ENCODE measurements at regions not wholly inside any gene's neighbourhood (a gene's known extent, or its start where the extent isn't known, plus 50 kb on each side); places are given as distances from the start of the nearest gene placed in this dataset.
"Not testable (repeated sequence)": the region's sequence is repeated elsewhere in the genome, so short reads cannot be mapped to it uniquely, and the experiment has no call there.

DNA sequence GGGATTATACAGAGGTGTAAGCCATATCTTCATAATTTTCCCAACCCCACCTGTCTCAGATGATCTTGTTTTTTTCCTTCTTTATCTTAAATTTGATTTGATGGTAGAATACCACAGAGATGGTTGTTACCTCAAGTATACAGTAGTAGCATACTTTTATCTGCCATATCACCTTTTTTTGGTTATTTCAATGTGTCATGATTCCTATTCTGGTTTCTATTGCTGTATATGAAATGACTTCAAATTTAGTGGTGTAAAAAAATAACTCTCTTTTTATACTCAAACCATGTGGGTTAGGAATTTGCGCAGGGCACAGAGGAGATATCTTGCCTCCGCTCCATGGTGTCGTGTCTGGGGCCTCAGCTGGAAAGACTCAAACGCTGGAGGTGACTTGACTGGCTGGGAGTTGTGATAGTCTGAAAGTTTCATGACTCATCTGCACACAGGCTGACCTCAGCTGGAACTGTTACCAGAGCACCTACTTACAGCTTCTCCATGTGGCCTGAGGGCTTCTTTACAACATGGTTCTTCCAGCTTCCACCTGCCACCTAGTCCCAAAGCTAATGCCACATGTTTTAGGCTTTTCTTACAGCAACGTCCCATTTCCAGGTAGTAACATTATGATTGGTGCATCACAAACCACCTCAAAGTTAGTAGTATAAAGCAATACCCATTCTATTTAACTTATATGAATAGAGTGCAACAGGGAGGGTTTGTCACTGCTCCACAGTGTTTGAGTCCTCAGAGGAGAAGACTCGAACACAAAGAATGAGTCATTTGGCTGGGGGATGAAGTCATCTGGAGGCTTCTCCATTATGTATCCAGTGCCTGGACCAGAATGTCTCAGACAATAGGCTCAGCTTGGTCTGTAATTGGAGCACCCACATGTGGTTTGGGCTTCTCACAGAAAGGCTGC lies 82.3 kb upstream of the XPO1 start:
- no peak for DNase-seq

DNA sequence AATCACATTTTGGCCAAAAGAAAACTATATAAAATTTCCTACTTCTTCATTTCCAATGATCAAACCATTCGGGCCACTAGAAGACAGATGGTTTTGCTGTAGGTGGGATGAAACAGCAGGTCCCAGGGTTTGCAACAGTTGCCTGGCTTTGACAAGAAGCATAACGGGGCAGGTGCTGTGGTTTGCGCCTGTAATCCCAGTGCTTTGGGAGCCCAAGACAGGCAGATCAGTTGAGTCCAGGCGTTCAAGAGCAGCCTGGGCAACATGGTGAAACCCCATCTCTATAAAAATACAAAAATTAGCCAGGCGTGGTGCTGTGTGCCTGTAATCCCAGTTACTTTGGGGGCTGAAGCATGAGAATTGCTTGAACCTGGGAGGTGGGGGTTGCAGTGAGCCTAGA lies 81.4 kb upstream of the XPO1 start:
- no peak for DNase-seq

DNA sequence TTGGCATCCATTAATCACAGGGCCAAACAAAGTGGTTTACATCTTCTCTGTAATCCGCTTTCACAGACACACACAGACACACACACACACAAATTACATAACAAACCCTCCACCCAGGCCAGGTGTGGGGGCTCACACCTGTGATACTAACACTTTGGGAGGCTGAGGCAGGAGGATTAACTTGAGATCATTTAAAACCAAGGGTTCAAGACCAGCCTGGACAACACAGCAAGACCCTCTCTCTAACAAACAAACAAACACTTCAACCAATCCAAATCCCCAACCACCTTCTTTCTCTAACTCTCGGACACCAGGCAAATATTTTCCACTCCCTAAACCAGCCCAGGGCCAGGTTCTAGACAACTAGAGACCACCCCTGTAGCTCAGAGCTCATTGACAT lies 79.5 kb upstream of the XPO1 start:
- no peak for DNase-seq

DNA sequence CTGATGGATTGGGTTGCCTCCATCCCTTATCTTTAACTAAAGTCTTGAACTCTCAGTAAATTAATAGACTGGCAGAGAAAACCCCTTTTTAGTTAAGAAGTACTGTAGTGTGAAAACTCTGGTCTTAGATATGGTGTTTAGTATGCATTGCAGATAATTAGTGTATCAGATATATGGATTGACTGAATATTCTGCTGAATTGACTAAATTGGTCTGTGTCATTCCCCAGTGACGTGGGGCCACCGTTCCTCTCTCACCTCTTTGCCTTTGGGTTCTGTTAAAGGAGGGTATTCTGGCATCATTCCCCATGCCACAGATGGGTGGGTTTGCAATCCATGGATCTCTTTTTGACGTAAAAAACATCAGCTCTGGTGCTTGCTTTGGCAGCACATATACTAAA lies 67.1 kb upstream of the XPO1 start:
- DNase-seq = no peak

DNA sequence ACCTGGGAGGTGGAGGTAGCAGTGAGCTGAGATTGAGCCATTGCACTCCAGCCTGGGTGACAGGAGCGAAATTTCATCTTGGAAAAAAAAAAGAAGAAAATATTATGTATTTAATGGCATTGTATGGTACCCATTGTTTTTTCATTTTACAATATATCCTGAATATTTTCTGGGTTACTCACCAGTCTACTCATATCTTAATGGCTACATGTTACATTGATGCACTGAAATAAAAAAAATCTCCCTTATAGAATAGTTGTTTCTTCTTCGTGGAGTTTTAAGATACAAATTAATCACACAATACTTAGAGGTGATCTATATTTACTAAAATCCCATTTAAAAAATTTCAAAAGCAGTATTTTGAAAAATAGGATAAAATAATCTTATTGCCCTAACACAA lies 66.3 kb upstream of the XPO1 start:
- no peak for DNase-seq

DNA sequence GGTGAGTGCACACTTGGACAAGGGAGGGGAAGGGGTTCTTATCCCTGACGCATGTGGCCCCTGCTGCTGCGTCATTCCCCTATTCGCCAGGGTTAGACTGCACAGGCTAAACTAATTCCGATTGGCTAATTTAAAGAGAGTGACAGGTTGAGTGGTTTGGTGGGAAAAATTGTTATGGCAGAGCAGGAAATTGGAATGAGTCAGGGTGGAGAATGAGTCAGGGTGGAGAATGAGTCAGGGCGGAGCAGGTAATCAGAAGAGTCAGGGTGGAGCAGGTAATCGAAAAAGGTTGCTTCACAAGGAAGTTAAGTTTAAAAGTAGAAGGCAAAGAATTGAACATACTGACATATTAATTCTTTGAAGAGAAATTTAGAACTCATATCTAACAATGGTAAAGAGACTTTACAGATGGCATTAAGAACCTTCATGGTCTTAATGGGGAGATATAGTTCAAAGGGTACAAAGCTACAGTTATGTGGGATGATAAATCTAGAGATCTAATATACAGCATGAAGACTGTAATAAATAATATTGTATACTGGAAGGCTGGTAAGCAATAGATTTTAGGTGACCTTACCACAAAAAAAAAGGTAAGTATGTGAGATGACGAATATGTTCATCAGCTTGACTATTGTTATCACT lies 60.5 kb upstream of the XPO1 start:
- not testable (repeated sequence) for DNase-seq

DNA sequence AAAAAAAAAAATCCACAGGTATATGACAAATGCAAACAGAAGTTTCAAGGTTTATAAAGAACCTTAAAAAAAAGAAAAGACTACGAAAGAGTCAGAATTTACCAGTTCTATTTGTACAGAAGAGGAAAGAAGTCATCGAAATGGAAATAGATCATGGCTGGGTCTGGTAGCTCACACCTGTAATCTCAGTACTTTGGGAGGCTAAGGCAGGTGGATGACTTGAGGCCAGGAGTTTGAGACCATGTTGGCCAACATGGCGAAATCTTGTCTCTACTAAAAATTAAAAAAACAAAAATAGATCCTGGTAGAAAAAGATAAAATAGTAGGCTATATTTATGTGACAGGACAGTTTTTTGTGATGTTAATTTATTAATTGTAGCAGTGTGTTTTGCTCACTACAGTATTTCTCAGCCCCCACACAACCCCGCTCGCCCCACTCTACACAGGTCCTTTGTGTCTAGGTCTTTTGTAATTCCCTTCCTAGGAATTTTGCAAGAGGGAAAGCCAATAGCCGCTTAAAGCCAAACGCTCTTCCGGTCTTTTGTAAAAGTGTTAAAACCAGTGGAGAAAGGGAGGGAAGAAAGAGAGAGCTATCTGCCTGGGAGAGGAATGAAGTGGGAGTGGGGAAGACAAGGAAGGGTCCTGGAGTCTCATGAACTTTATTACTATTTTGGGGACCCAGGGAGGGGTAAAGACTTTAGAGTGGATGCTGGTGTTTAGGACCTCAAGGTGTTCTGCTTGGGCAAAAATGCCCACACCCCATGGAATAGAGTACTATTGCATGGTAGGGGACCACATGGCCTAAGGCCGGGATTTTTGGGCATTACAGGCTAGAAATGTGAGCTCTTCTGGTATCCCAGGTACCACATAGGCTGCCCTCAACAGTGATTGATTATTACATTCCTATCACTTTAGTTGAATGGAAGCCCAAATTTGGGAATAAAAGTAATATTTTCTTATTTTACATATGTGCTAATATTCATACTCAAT lies 59.4 kb upstream of the XPO1 start:
- DNase-seq = no peak

DNA sequence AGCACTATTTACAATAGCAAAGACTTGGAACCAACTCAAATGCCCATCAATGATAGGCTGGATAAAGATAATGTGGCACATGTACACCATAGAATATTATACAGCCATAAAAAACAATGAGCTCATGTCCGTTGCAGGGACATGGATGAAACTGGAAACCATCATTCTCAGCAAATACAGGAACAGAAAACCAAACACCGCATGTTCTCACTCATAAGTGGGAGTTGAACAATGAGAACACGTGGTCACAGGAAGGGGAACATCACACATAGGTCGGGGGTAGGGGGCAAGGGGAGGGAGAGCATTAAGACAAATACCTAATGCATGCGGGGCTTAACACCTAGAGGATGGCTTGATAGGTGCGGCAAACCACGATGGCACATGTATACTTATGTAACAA lies 56.0 kb upstream of the XPO1 start:
- not testable (repeated sequence) for DNase-seq

DNA sequence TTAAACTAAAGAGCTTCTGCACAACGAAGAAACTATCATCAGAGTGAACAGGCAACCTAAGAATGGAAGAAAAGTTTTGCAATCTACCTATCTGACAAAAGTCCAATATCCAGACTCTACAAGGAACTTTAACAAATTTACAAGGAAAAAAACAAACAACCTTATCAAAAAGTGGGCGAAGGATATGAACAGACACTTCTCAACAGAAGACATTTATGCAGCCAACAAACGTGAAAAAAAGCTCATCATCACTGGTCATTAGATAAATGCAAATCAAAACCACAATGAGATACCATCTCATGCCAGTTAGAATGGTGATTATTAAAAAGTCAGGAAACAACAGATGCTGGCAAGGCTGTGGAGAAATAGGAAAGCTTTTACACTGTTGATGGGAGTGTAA lies 55.5 kb upstream of the XPO1 start:
- not testable (repeated sequence) for DNase-seq

DNA sequence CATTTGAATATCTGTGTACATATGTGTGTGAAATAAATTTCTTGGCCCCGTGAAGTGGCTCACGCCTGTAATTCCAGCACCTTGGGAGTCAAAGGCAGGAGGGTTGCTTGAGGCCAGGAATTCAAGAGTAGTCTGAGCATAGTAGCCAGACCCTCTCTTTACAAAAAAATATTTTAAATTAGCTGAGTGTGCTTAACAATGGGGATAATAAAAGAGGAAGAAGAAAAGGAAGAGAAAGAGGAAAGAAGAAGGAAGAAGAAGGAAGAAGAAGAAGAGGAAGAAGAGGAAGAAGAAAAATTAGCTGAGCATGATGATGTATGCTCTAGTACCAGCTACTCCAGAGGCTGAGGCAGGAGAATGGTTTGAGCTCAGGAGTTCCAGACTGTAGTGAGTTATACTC lies 52.1 kb upstream of the XPO1 start:
- no peak for DNase-seq

DNA sequence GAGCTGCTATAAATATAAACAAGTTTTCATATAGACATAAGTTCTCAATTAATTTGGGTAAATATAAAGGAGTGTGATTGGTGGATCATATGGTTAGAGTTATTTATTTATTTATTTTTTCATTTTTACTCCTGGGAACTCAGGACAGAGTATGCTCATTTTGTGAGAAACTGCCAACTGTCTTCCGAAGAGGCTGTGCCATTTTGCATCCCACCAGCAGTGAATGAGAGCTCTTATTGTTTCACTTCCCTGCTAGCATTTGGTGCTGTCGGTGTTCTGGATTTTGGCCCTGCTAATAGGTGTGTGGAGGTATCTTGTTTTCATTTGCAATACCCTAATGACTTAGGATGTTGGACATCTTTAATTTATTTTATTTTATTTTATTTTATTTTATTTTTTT lies 50.4 kb upstream of the XPO1 start:
- no peak for DNase-seq

Measured in CD4-positive, alpha-beta T cell treated with Interleukin-15 for 1 hour (primary cell).